H9 (cell line): ENCODE measurements at regions not wholly inside any gene's neighbourhood (a gene's known extent, or its start where the extent isn't known, plus 50 kb on each side); places are given as distances from the start of the nearest gene placed in this dataset.

Experiments used
- DNase-seq: peaks from one replicate; pipeline ENCODE4 v3.0.0-alpha.2; 2017
- H2AFZ ChIP-seq: one replicate; pipeline ENCODE4 v1.6.1; 2013; ENCODE audit warnings: mild to moderate bottlenecking, low read length, control low read depth, moderate library complexity
- H2AK5ac ChIP-seq: 2 replicates; pipeline ENCODE4 v1.6.1; 2013; ENCODE audit warnings: low read length, control low read depth, mixed read lengths; ENCODE audit not compliant: insufficient read length
- H2BK120ac ChIP-seq: one replicate; pipeline ENCODE4 v1.6.1; 2013; ENCODE audit warnings: low read depth, mild to moderate bottlenecking, low read length, control low read depth, inconsistent platforms; ENCODE audit not compliant: poor library complexity, severe bottlenecking
- H2BK12ac ChIP-seq: 2 replicates; pipeline ENCODE4 v1.6.1; 2013; ENCODE audit warnings: low read length, control low read depth, mixed read lengths, low read depth; ENCODE audit not compliant: insufficient read length
- H2BK15ac ChIP-seq: 2 replicates; pipeline ENCODE4 v1.6.1; 2013; ENCODE audit warnings: low read depth, low read length, control low read depth
- H2BK20ac ChIP-seq: one replicate; pipeline ENCODE4 v1.6.1; 2013; ENCODE audit warnings: low read depth, mild to moderate bottlenecking, low read length, control low read depth, inconsistent platforms; ENCODE audit not compliant: poor library complexity, severe bottlenecking
- H2BK5ac ChIP-seq: 2 replicates; pipeline ENCODE4 v1.6.1; 2013; ENCODE audit warnings: low read length, control low read depth, mixed read lengths; ENCODE audit not compliant: insufficient read length
- H3K14ac ChIP-seq: 2 replicates; pipeline ENCODE4 v1.6.1; 2013; ENCODE audit warnings: low read length, control low read depth; ENCODE audit not compliant: insufficient read depth
- H3K18ac ChIP-seq: 2 replicates; pipeline ENCODE4 v1.6.1; 2013; ENCODE audit warnings: low read depth, mild to moderate bottlenecking, mixed read lengths, low read length, control low read depth; ENCODE audit not compliant: insufficient read length
- H3K23ac ChIP-seq: 2 replicates; pipeline ENCODE4 v1.6.1; 2013; ENCODE audit warnings: low read length, control low read depth, mixed read lengths, low read depth; ENCODE audit not compliant: insufficient read length
- H3K23me2 ChIP-seq: 2 replicates; pipeline ENCODE4 v1.6.1; 2013; ENCODE audit warnings: low read depth, mild to moderate bottlenecking, mixed read lengths, low read length, control low read depth; ENCODE audit not compliant: insufficient read length, poor library complexity, severe bottlenecking
- H3K27ac ChIP-seq: 2 replicates; pipeline ENCODE4 v1.5.1; 2013; ENCODE audit warnings: low read length, control low read depth, mixed read lengths, low read depth; ENCODE audit not compliant: insufficient read length
- H3K27me3 ChIP-seq: 2 replicates; pipeline ENCODE4 v1.6.1; 2013; ENCODE audit warnings: low read length, control low read depth, inconsistent platforms; ENCODE audit not compliant: insufficient read depth
- H3K4ac ChIP-seq: 2 replicates; pipeline ENCODE4 v1.6.1; 2013; ENCODE audit warnings: low read depth, mild to moderate bottlenecking, control low read depth, inconsistent platforms, low read length, moderate library complexity
- H3K4me1 ChIP-seq: 2 replicates; pipeline ENCODE4 v1.6.1; 2013; ENCODE audit warnings: low read length, control low read depth, inconsistent platforms; ENCODE audit not compliant: insufficient read depth
- H3K4me2 ChIP-seq: 2 replicates; pipeline ENCODE4 v1.6.1; 2013; ENCODE audit warnings: low read length, control low read depth, mixed read lengths; ENCODE audit not compliant: insufficient read length, insufficient read depth
- H3K56ac ChIP-seq: 2 replicates; pipeline ENCODE4 v1.6.1; 2013; ENCODE audit warnings: low read depth, mild to moderate bottlenecking, mixed read lengths, low read length, control low read depth; ENCODE audit not compliant: insufficient read length
- H3K79me1 ChIP-seq: 2 replicates; pipeline ENCODE4 v1.6.1; 2013; ENCODE audit warnings: low read depth, mild to moderate bottlenecking, moderate library complexity, low read length, control low read depth, inconsistent platforms; ENCODE audit not compliant: insufficient read depth, poor library complexity, severe bottlenecking
- H3K79me2 ChIP-seq: 2 replicates; pipeline ENCODE4 v1.6.1; 2013; ENCODE audit warnings: low read length, control low read depth, inconsistent platforms; ENCODE audit not compliant: insufficient read depth
- H3K9ac ChIP-seq: 2 replicates; pipeline ENCODE4 v1.6.1; 2013; ENCODE audit warnings: low read length, control low read depth, mixed read lengths; ENCODE audit not compliant: insufficient read length; ENCODE audit errors: extremely low read depth
- H3K9me3 ChIP-seq: one replicate; pipeline ENCODE4 v1.6.1; 2013; ENCODE audit warnings: low read depth, low read length, inconsistent platforms; ENCODE audit not compliant: control insufficient read depth
- H3T11ph ChIP-seq: one replicate; pipeline ENCODE4 v1.6.1; 2013; ENCODE audit warnings: mild to moderate bottlenecking, low read length, control low read depth, inconsistent platforms
- H4K20me1 ChIP-seq: one replicate; pipeline ENCODE4 v1.6.1; 2013; ENCODE audit not compliant: control insufficient read depth, insufficient read length, insufficient read depth
- H4K5ac ChIP-seq: 2 replicates; pipeline ENCODE4 v1.6.1; 2013; ENCODE audit warnings: low read depth, mild to moderate bottlenecking, mixed read lengths, low read length, control low read depth; ENCODE audit not compliant: insufficient read length
- H4K8ac ChIP-seq: replicated peaks from 2 replicates; pipeline ENCODE4 v1.6.1; 2013; ENCODE audit warnings: low read length, control low read depth, mixed read lengths, low read depth; ENCODE audit not compliant: insufficient read length
- H4K91ac ChIP-seq: 2 replicates; pipeline ENCODE4 v1.6.1; 2013; ENCODE audit warnings: low read depth, mild to moderate bottlenecking, moderate library complexity, mixed read lengths, low read length, control low read depth; ENCODE audit not compliant: insufficient read length
- H3K27ac Mint-ChIP-seq, 3 experiments: 2 replicates in 2 of 3; 3 replicates in 1 of 3; pipeline ENCODE4 v1.8.0; 2020 to 2021; ENCODE audit warnings: mixed read lengths in 3 of 3, mild to moderate bottlenecking in 1 of 3, moderate library complexity in 1 of 3
- H3K27me3 Mint-ChIP-seq: 2 replicates; pipeline ENCODE4 v1.8.0; 2021; ENCODE audit warnings: low read depth, mild to moderate bottlenecking, moderate library complexity, mixed read lengths
- H3K36me3 Mint-ChIP-seq, 3 experiments: 2 replicates in 2 of 3; 3 replicates in 1 of 3; pipeline ENCODE4 v1.8.0; 2020 to 2021; ENCODE audit warnings: low read depth in 3 of 3, mixed read lengths in 3 of 3; ENCODE audit not compliant: insufficient read depth in 1 of 3
- H3K4me1 Mint-ChIP-seq, 2 experiments: 2 replicates each; pipeline ENCODE4 v1.8.0; 2020; ENCODE audit warnings: mixed read lengths in 2 of 2
- H3K4me3 Mint-ChIP-seq, 2 experiments: 2 replicates in 1 of 2; 3 replicates in 1 of 2; pipeline ENCODE4 v1.8.0; 2020 to 2021; ENCODE audit warnings: mild to moderate bottlenecking in 2 of 2, mixed read lengths in 2 of 2, moderate library complexity in 1 of 2
- H3K9me3 Mint-ChIP-seq, 2 experiments: 2 replicates in 1 of 2; 3 replicates in 1 of 2; pipeline ENCODE4 v1.8.0; 2020; ENCODE audit warnings: mild to moderate bottlenecking in 2 of 2, mixed read lengths in 2 of 2, moderate library complexity in 1 of 2
- WGBS: extraction: QIAGEN DNeasy Blood & Tissue Kit; methylation state at CpG from one replicate; pipeline ENCODE4 v1.1.7; 2013; ENCODE audit warnings: missing lambda C conversion rate, low lambda C conversion rate, mixed read lengths; ENCODE audit not compliant: insufficient read length; ENCODE audit errors: extremely low coverage; 5-methylcytosine and 5-hydroxymethylcytosine counted together
- TF ChIP-seq, protein P1 (sequence below): fragments of 200-600 bp; sonication (generic); conservative IDR thresholded peaks from 3 replicates; pipeline ENCODE4 v1.8.0; 2021; ENCODE audit warnings: antibody characterized with exemption, mild to moderate bottlenecking

GRCh38 chr16:26762594-26762993 is 304.1 kb upstream of the C16orf82 start:
- Histone ChIP-seq H3K27me3 (no peaks in the 10 kb centered on the region), H2BK12ac (no peak overlapping the region), H3K79me2 (0 out of 2 replicates have a peak, but pooled peaks cover 1% of the 10 kb centered on the region), H4K20me1 (no peaks in the 10 kb centered on the region), H4K8ac (no peak overlapping the region), H3K9me3 (no peaks in the 10 kb centered on the region), H2AK5ac (no peak overlapping the region), H3K4ac (no peak overlapping the region), H3K79me1 (no peaks in the 10 kb centered on the region), H3K9ac (no peak overlapping the region), H3K27ac (no peak overlapping the region), H2BK20ac (no peak overlapping the region), H3K23ac (no peak overlapping the region), H3T11ph (no peak overlapping the region), H3K4me2 (no peak overlapping the region), H3K14ac (no peak overlapping the region), H3K56ac (no peak overlapping the region), H3K18ac (no peak overlapping the region), H2AFZ (no peak overlapping the region), H3K4me1 (no peaks in the 10 kb centered on the region), H2BK15ac (no peak overlapping the region), H2BK5ac (no peak overlapping the region), H3K23me2 (no peaks in the 10 kb centered on the region), H4K5ac (no peak overlapping the region), H2BK120ac (no peak overlapping the region), H4K91ac (no peak overlapping the region)
- Mint-ChIP-seq H3K4me3 (no peak overlapping the region), H3K27ac (no peak overlapping the region), H3K9me3 (peaks cover 4 to 14% of the 10 kb centered on the region in 2 experiments; a peak in 4 of 5 replicates), H3K36me3 (no peaks in the 10 kb centered on the region), H3K27me3 (peaks cover 70% of the 10 kb centered on the region), H3K4me1 (no peaks in the 10 kb centered on the region)
- peak; percentile 28 for DNase-seq
- WGBS, result no CpG with 5 or more reads among the region's 8 CpGs
- TF ChIP-seq, protein P1, sequence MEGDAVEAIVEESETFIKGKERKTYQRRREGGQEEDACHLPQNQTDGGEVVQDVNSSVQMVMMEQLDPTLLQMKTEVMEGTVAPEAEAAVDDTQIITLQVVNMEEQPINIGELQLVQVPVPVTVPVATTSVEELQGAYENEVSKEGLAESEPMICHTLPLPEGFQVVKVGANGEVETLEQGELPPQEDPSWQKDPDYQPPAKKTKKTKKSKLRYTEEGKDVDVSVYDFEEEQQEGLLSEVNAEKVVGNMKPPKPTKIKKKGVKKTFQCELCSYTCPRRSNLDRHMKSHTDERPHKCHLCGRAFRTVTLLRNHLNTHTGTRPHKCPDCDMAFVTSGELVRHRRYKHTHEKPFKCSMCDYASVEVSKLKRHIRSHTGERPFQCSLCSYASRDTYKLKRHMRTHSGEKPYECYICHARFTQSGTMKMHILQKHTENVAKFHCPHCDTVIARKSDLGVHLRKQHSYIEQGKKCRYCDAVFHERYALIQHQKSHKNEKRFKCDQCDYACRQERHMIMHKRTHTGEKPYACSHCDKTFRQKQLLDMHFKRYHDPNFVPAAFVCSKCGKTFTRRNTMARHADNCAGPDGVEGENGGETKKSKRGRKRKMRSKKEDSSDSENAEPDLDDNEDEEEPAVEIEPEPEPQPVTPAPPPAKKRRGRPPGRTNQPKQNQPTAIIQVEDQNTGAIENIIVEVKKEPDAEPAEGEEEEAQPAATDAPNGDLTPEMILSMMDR, result no peak
